Glutamatergic neuron (in vitro differentiated cells): ENCODE measurements at regions not wholly inside any gene's neighbourhood (a gene's known extent, or its start where the extent isn't known, plus 50 kb on each side); places are given as distances from the start of the nearest gene placed in this dataset.

ENCODE experiments used
- DNase-seq: peaks from one replicate; pipeline ENCODE4 v3.0.0; 2022
- H3K27ac Mint-ChIP-seq: one replicate; pipeline ENCODE4 v1.8.0; 2020; ENCODE audit warnings: mild to moderate bottlenecking, mixed read lengths, inconsistent platforms; ENCODE audit not compliant: unreplicated experiment
- H3K27me3 Mint-ChIP-seq: one replicate; pipeline ENCODE4 v1.8.0; 2020; ENCODE audit warnings: mild to moderate bottlenecking, moderate library complexity, mixed read lengths, inconsistent platforms; ENCODE audit not compliant: unreplicated experiment
- H3K36me3 Mint-ChIP-seq: one replicate; pipeline ENCODE4 v1.8.0; 2020; ENCODE audit warnings: mild to moderate bottlenecking, mixed read lengths, inconsistent platforms; ENCODE audit not compliant: unreplicated experiment
- H3K4me1 Mint-ChIP-seq: one replicate; pipeline ENCODE4 v1.8.0; 2020; ENCODE audit warnings: mild to moderate bottlenecking, low read depth, mixed read lengths, inconsistent platforms; ENCODE audit not compliant: unreplicated experiment
- H3K4me3 Mint-ChIP-seq: one replicate; pipeline ENCODE4 v1.8.0; 2020; ENCODE audit warnings: mild to moderate bottlenecking, mixed read lengths, inconsistent platforms; ENCODE audit not compliant: unreplicated experiment
- H3K9me3 Mint-ChIP-seq: one replicate; pipeline ENCODE4 v1.8.0; 2020; ENCODE audit warnings: mild to moderate bottlenecking, moderate library complexity, mixed read lengths, inconsistent platforms; ENCODE audit not compliant: unreplicated experiment
- TF ChIP-seq, protein P1 (sequence below): fragments of 200-600 bp; sonication (generic); IDR thresholded peaks from one replicate; pipeline ENCODE4 v1.5.0; 2021; ENCODE audit not compliant: partially characterized antibody, unreplicated experiment

DNA sequence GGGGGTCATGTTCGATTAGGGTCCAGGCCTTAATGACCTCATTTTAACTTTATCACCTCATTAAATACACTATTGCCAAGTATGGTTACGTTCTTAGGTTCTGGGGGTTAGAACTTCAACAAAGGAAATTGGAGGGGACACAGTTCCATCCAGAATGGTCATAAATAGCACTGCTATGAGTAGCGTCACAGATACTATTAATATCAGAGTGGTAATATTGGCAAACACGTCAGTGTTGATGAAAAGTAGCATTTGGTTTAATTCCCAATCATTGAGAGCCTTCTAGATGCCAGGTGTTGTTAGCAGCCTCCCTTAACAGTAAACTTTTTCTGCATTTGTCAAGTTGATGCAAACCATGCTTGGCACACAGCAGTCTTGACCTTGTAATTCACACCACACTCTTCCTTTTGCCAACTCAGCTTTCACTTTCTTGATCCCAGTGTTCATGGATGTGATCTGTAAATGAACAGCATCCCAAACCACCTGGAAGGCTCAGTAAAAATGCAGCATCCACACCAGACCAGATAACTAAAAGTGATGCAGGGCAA, 912.5 kb upstream of the TENM3 start:
- no peaks in the 10 kb centered on the region for H3K36me3 Mint-ChIP-seq
- H3K4me3 Mint-ChIP-seq = no peak overlapping the region
- peaks cover 2% of the 10 kb centered on the region for H3K4me1 Mint-ChIP-seq
- H3K27ac Mint-ChIP-seq = no peak overlapping the region
- no peaks in the 10 kb centered on the region for H3K27me3 Mint-ChIP-seq
- no peak for DNase-seq
- peaks cover 2% of the 10 kb centered on the region for H3K9me3 Mint-ChIP-seq
- TF ChIP-seq, protein P1, sequence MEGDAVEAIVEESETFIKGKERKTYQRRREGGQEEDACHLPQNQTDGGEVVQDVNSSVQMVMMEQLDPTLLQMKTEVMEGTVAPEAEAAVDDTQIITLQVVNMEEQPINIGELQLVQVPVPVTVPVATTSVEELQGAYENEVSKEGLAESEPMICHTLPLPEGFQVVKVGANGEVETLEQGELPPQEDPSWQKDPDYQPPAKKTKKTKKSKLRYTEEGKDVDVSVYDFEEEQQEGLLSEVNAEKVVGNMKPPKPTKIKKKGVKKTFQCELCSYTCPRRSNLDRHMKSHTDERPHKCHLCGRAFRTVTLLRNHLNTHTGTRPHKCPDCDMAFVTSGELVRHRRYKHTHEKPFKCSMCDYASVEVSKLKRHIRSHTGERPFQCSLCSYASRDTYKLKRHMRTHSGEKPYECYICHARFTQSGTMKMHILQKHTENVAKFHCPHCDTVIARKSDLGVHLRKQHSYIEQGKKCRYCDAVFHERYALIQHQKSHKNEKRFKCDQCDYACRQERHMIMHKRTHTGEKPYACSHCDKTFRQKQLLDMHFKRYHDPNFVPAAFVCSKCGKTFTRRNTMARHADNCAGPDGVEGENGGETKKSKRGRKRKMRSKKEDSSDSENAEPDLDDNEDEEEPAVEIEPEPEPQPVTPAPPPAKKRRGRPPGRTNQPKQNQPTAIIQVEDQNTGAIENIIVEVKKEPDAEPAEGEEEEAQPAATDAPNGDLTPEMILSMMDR = no peak

DNA sequence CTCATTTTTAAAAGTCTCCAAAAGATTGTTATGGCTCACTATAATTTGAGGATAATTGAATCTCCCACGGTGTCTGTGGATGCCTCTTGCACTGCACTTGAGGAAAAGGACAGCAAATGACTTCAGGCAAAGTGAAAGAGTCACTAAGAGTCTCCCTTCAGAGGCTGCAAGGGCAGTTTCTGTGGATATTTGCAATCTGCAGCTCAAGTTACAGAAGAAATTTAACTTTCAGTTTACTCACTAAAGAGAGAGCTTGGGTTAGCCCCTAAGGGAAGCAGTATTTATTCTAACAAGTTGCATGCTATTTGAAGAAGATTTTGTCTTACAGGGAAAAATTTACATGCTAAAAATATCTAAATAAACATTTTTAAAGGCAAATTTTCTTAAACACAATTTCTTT, 912.0 kb upstream of the TENM3 start:
- TF ChIP-seq, protein P1 = no peak
- peaks cover 2% of the 10 kb centered on the region for H3K4me1 Mint-ChIP-seq
- H3K27me3 Mint-ChIP-seq = no peaks in the 10 kb centered on the region
- no peaks in the 10 kb centered on the region for H3K36me3 Mint-ChIP-seq
- no peak for DNase-seq
- peaks cover 2% of the 10 kb centered on the region for H3K9me3 Mint-ChIP-seq
- no peak overlapping the region for H3K27ac Mint-ChIP-seq
- no peak overlapping the region for H3K4me3 Mint-ChIP-seq

GRCh38 chr4:181345931-181346330, 897.3 kb upstream of the TENM3 start:
- Mint-ChIP-seq H3K4me1 (no peaks in the 10 kb centered on the region), H3K4me3 (no peak overlapping the region), H3K27ac (no peak overlapping the region), H3K9me3 (no peaks in the 10 kb centered on the region), H3K27me3 (no peaks in the 10 kb centered on the region), H3K36me3 (peaks cover 9% of the 10 kb centered on the region)
- TF ChIP-seq, protein P1 = no peak
- no peak for DNase-seq

DNA sequence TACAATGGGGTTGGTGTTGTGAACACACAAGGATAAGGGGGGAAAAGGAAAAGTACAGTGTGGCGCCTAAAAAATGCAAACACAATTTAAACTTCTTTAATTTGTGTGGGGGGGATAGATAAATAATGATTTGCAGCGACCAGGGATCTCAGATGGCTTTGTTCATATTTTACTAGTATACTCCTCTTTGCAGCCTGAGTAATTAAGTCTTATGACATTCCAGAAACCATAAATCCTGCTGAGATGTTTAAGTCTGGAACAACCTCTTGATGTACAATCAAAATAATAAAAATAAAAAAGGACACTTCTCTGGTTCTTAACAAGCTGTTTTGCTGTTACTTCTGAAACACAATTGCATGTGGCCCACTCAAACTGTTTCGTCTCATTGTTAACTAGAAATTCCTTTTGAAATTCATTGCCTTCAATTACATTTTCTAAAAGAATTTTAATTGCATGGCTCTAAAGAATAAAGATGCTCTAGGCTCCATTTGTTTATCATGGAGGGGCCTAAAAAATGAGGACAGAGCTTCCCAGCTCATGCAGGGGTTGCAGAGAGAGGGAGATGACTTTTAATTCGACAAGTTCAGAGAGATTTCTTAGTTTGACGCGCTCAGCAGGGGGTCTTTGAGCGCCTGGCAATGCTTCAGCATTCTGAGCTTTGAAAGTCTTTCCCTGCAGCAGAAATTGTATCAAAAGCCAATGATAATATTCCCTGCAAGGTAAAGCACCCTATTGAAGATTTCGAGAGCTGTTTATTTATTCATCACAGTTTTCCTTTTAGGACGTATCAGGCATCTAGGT, 892.4 kb upstream of the TENM3 start:
- no peaks in the 10 kb centered on the region for H3K36me3 Mint-ChIP-seq
- H3K4me1 Mint-ChIP-seq = no peaks in the 10 kb centered on the region
- H3K9me3 Mint-ChIP-seq = no peaks in the 10 kb centered on the region
- H3K27me3 Mint-ChIP-seq = no peaks in the 10 kb centered on the region
- peak; percentile 15 for DNase-seq
- H3K27ac Mint-ChIP-seq = no peak overlapping the region
- TF ChIP-seq, protein P1 = no peak
- H3K4me3 Mint-ChIP-seq = no peak overlapping the region

DNA sequence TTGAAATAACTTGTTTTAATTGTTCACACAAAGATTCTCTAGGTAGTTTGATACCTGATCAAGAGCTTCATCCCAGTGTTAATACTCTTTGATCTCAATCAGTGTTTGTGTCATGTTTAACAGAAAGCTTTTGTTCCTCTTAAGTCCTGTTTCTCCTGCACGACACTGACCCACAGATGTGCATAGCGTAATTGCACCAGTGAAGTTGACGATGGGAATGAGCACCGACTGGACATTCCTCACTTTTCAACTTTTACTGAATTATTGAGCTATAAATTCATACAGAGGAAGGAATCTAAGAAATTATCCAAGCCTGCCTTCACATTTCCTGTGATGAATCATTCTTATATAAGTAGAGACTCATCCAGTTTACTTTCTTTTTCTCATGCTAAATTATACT, 878.7 kb upstream of the TENM3 start:
- Mint-ChIP-seq H3K27me3 (no peaks in the 10 kb centered on the region), H3K36me3 (no peaks in the 10 kb centered on the region), H3K4me3 (no peak overlapping the region), H3K4me1 (peaks cover 7% of the 10 kb centered on the region), H3K9me3 (no peaks in the 10 kb centered on the region), H3K27ac (no peak overlapping the region)
- no peak for DNase-seq
- TF ChIP-seq, protein P1 = no peak
